ENCODE measurements at regions not wholly inside any gene's neighbourhood (a gene's known extent, or its start where the extent isn't known, plus 50 kb on each side); places are given as distances from the start of the nearest gene placed in this dataset.

GRCh38 chr1:182309631-182310351, 81.8 kb downstream of the GLUL start:
- TF ChIP-seq CEBPB (IDR thresholded peaks at IDR 0.05; ENCODE audit: low read depth) (no peak), JUND (IDR thresholded peaks at IDR 0.05) (no peak), CTCF (IDR thresholded peaks at IDR 0.05 in 2 of 3, conservative IDR thresholded peaks at IDR 0.05 in 1 of 3; ENCODE audit: borderline replicate concordance in 1 of 3, insufficient read depth in 1 of 3, low read depth in 2 of 3, low read length in 2 of 3) (no peak)

All from HCT116 (cell line).